Spinal cord (tissue), 9 donors: ENCODE measurements at regions not wholly inside any gene's neighbourhood (a gene's known extent, or its start where the extent isn't known, plus 50 kb on each side); places are given as distances from the start of the nearest gene placed in this dataset.

ENCODE experiments used
- DNase-seq, 6 donors: peaks; one replicate each; pipeline versions ENCODE4 v3.0.0 to v3.0.0-alpha.2; 2013 to 2015; ENCODE audit warnings: low spot score in 6 of 6, low read depth in 4 of 6
- H3K27ac ChIP-seq: one replicate; pipeline ENCODE4 v1.5.1; 2013; ENCODE audit warnings: low read depth, low read length, control low read depth
- H3K27me3 ChIP-seq: one replicate; pipeline ENCODE4 v1.6.1; 2013; ENCODE audit warnings: low read length; ENCODE audit not compliant: control insufficient read depth, insufficient read depth
- H3K36me3 ChIP-seq: one replicate; pipeline ENCODE4 v1.6.1; 2013; ENCODE audit warnings: low read length; ENCODE audit not compliant: control insufficient read depth, insufficient read depth
- H3K4me1 ChIP-seq: one replicate; pipeline ENCODE4 v1.6.1; 2013; ENCODE audit warnings: low read length; ENCODE audit not compliant: control insufficient read depth, insufficient read depth
- H3K4me3 ChIP-seq: one replicate; pipeline ENCODE4 v1.5.1; 2013; ENCODE audit warnings: low read depth, low read length, control low read depth
- H3K9me3 ChIP-seq: one replicate; pipeline ENCODE4 v1.6.1; 2013; ENCODE audit warnings: low read length; ENCODE audit not compliant: control insufficient read depth, insufficient read depth
- WGBS: methylation state at CpG from one replicate; pipeline ENCODE4 v1.1.5; 2013; ENCODE audit warnings: missing lambda C conversion rate; ENCODE audit not compliant: insufficient coverage; 5-methylcytosine and 5-hydroxymethylcytosine counted together
- donor health status: healthy.

DNA sequence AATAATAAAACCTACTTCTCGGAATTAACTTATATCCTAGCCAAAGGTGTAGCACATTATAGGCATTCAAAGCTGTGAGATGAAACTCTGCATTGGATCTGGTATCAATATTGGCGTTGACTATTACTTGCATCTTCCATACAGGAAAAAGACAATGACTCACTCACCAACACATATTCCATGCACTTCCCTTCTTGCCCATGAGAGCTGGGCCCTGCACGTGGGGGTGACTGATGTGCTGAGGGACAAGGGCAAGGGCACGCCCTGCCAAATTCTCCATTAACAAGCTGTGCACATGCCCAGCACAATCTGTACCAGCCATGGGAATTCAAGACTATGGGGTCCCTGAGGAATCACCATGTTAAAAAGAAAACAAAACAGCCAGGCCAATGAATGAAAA, 188.1 kb upstream of the PDE1C start:
- no peak overlapping the region for H3K27ac ChIP-seq
- 100% methylated on average over 1 of the region's 4 CpGs for WGBS
- no peak overlapping the region for H3K4me3 ChIP-seq
- no peaks in the 10 kb centered on the region for H3K36me3 ChIP-seq
- no peaks in the 10 kb centered on the region for H3K27me3 ChIP-seq
- peaks cover 3% of the 10 kb centered on the region for H3K4me1 ChIP-seq
- no peak for DNase-seq
- H3K9me3 ChIP-seq: no peaks in the 10 kb centered on the region

DNA sequence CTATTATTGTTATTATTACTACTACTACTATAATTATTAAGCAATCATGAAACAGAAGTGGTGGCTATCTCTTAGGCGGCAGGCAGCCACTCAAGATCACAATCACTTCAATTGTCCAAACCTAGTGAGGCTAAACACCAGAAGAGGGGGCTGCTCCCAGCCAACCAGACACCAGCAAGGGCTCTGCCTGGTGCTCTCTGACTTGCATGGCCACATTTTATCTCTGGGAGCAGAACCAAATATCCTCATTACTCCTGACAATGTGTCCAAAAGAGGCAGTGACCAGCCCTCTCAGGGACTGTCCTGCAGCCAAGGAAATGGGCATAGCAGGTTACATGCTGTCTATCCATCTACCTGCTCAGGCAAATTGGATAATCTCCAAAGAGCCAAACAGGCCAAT, 187.4 kb upstream of the PDE1C start:
- no peak for DNase-seq
- Histone ChIP-seq H3K4me3 (no peak overlapping the region), H3K9me3 (no peaks in the 10 kb centered on the region), H3K4me1 (peaks cover 3% of the 10 kb centered on the region), H3K27ac (no peak overlapping the region), H3K36me3 (no peaks in the 10 kb centered on the region), H3K27me3 (no peaks in the 10 kb centered on the region)
- WGBS: 20% methylated on average over 1 of the region's 1 CpG

DNA sequence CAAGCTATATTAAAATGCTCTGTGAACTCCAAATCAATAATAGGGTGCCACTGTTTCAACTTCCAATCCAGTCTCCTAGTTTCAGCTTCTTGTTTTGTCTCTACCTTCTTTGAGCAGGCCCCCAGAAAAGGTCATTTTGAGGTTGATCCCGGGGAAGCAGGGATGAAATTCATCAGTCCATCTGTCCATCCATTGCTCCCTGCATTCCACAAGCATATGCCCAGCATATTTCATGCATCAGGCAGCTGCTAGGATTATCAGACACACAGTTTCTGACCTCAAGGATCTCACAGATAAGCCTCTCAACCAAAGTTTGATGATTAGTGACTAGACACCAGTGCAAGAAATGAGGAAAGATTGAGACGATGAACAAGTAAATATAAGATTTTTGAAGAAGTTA, 186.6 kb upstream of the PDE1C start:
- 100% methylated on average over 1 of the region's 2 CpGs for WGBS
- no peak overlapping the region for H3K27ac ChIP-seq

GRCh38 chr7:32256376-32256775, 186.2 kb upstream of the PDE1C start:
- H3K9me3 ChIP-seq: no peaks in the 10 kb centered on the region
- no peak overlapping the region for H3K4me3 ChIP-seq
- no peaks in the 10 kb centered on the region for H3K4me1 ChIP-seq
- 60% methylated on average over 1 of the region's 2 CpGs for WGBS
- DNase-seq: no peak
- no peak overlapping the region for H3K27ac ChIP-seq
- no peaks in the 10 kb centered on the region for H3K36me3 ChIP-seq
- H3K27me3 ChIP-seq: no peaks in the 10 kb centered on the region

More for the DNA sequence above, 186.6 kb upstream of the PDE1C start:
- H3K4me1 ChIP-seq: no peaks in the 10 kb centered on the region
- H3K36me3 ChIP-seq: no peaks in the 10 kb centered on the region
- no peak for DNase-seq
- no peaks in the 10 kb centered on the region for H3K27me3 ChIP-seq
- no peak overlapping the region for H3K4me3 ChIP-seq
- no peaks in the 10 kb centered on the region for H3K9me3 ChIP-seq

DNA sequence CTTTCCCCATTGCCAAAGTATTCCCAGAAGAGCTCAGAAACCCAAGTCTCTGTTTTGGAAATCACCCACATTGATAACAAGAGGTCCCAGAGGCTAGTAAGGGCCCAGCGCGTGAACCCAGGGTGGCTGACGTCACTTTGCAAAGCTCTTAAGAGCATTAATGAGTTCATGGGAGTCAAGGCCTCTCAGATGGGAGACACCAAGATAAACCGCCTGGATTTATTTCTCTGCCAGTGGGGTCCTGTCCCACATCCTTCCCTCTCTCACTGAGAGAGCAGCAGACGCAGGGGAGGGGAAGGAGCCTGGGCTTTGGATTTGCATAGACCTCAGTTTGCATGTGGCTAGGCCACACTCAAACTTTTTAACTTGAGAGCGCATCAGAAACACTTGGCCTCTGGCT, 184.8 kb upstream of the PDE1C start:
- Histone ChIP-seq H3K36me3 (no peaks in the 10 kb centered on the region), H3K4me1 (peaks cover 5% of the 10 kb centered on the region), H3K4me3 (no peak overlapping the region), H3K27ac (no peak overlapping the region), H3K27me3 (no peaks in the 10 kb centered on the region), H3K9me3 (no peaks in the 10 kb centered on the region)
- 92% methylated on average over 4 of the region's 6 CpGs for WGBS
- DNase-seq: no peak

DNA sequence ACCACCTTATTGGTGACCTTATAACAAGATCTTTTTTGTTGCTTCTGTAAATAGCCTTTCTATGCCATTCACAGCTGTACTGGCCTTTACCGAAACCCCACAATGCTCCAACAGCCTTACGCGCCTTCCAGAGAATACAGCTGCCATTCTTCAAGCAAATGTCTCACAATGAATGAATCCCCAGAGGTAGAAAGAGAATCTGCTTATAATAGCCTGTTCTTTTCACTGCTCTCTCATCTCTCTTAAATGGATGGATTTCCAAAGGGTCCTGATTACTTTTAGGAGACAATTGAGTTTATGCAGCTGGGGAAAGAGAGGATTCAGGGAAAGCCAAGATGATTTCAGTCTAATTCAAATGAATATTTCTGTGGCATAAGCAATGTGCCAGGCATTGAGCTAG, 183.1 kb upstream of the PDE1C start:
- Histone ChIP-seq H3K9me3 (no peaks in the 10 kb centered on the region), H3K4me3 (no peak overlapping the region), H3K36me3 (no peaks in the 10 kb centered on the region), H3K27ac (no peak overlapping the region), H3K4me1 (peaks cover 5% of the 10 kb centered on the region), H3K27me3 (no peaks in the 10 kb centered on the region)
- peak in 3 of 6 donors; percentile 4 to 70 (median 33) for DNase-seq
- WGBS: no CpG with 5 or more reads among the region's 3 CpGs

GRCh38 chr7:32251659-32252058, 181.5 kb upstream of the PDE1C start:
- Histone ChIP-seq H3K4me3 (no peak overlapping the region), H3K27me3 (no peaks in the 10 kb centered on the region), H3K9me3 (no peaks in the 10 kb centered on the region), H3K27ac (no peak overlapping the region), H3K36me3 (no peaks in the 10 kb centered on the region), H3K4me1 (peaks cover 5% of the 10 kb centered on the region)
- DNase-seq: no peak

DNA sequence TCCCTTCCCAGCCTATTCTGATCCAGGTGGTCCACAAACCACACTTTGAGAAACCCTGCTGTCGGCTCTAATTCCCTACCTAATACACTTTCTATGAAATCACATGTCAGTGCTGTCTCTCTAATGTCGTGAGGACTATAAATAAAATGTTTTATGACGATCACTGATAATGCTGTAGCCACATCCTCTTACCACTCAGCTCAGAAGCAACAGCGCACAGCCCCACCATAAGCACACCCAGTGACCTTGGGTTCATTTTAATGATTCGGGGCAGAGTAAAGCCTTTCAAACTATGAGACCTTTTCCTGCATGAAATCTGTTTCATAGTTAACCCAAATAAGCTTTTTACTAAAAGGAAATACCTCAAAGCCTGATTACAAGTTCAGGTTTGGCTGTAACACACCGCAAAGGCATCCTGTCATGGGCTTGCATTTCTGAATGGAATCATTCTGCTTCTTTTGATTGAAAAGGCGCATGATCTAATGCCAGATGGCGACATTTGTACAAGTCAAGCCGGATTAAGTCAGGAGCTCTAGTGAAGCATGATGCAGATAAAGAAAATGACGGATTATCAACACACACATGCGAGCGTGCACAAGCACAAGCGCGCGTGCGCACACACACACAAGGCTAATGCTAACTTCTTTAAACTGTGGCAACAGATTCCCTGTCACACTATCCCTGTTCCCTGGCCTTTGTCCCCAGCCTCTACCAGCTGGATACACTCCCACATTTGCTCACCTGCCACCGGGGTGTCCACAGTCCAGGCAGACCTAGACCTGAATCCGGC, 180.5 kb upstream of the PDE1C start:
- H3K27me3 ChIP-seq: no peaks in the 10 kb centered on the region
- WGBS: 81% methylated on average over 12 of the region's 18 CpGs
- H3K9me3 ChIP-seq: no peaks in the 10 kb centered on the region
- no peak overlapping the region for H3K4me3 ChIP-seq
- DNase-seq: peak in 2 of 6 donors; percentile 52 to 77
- H3K4me1 ChIP-seq: peaks cover 5% of the 10 kb centered on the region
- no peak overlapping the region for H3K27ac ChIP-seq
- no peaks in the 10 kb centered on the region for H3K36me3 ChIP-seq

DNA sequence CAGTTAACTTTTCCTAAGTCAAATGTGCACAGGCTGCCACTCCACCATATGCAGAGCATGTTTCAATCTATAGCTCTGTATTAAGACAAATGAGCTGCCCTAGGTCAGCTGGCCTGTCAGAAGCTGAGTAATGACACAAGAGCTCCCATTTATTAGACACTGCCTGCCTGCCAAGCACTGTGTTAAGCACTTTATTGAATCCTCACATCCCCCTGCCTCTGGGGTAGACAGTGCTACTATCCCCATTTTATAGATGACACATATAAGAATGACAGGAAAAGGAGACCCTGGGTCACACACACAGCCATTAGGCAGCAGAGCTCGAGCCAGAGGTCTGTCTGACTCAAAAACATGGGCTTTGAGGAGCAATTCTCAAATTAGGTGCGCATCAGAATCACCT, 179.8 kb upstream of the PDE1C start:
- peaks cover 5% of the 10 kb centered on the region for H3K4me1 ChIP-seq
- no peak overlapping the region for H3K4me3 ChIP-seq
- H3K27me3 ChIP-seq: no peaks in the 10 kb centered on the region
- no peak overlapping the region for H3K27ac ChIP-seq
- no peaks in the 10 kb centered on the region for H3K36me3 ChIP-seq
- H3K9me3 ChIP-seq: no peaks in the 10 kb centered on the region
- no CpG with 5 or more reads among the region's 2 CpGs for WGBS
- DNase-seq: peak in 1 of 6 donors; percentile 6

GRCh38 chr7:32248522-32248921, 178.3 kb upstream of the PDE1C start:
- no peaks in the 10 kb centered on the region for H3K36me3 ChIP-seq
- no peak overlapping the region for H3K27ac ChIP-seq
- no peak for DNase-seq
- WGBS: 59% methylated on average over 1 of the region's 2 CpGs
- H3K4me3 ChIP-seq: no peak overlapping the region
- H3K27me3 ChIP-seq: no peaks in the 10 kb centered on the region
- peaks cover 5% of the 10 kb centered on the region for H3K4me1 ChIP-seq
- no peaks in the 10 kb centered on the region for H3K9me3 ChIP-seq
